Ovary (tissue), 7 donors: ENCODE measurements at regions not wholly inside any gene's neighbourhood (a gene's known extent, or its start where the extent isn't known, plus 50 kb on each side); places are given as distances from the start of the nearest gene placed in this dataset.

ENCODE experiments used
- DNase-seq, 5 donors: peaks; one replicate each; pipeline ENCODE4 v3.0.0-alpha.2; 2019 to 2020
- H3K27ac ChIP-seq, 2 donors: fragments of 200-600 bp; one replicate each; pipeline versions ENCODE4 v1.5.1 to v1.8.0; 2019 to 2022
- H3K27me3 ChIP-seq: fragments of 200-600 bp; one replicate; pipeline ENCODE4 v1.8.0; 2022
- H3K36me3 ChIP-seq: fragments of 200-600 bp; sonication (generic); one replicate; pipeline ENCODE4 v1.5.1; 2019
- H3K4me1 ChIP-seq: one replicate; pipeline ENCODE4 v1.8.1; 2013; ENCODE audit warnings: mild to moderate bottlenecking, moderate library complexity; ENCODE audit not compliant: insufficient read depth
- H3K4me3 ChIP-seq: fragments of 200-600 bp; sonication (generic); one replicate; pipeline ENCODE4 v1.5.1; 2017
- H3K9me3 ChIP-seq, 2 donors: fragments of 200-600 bp in 1 of 2; sonication (generic) in 1 of 2; one replicate each; pipeline versions ENCODE4 v1.5.1 to v1.8.1; 2013 to 2019; ENCODE audit warnings: mild to moderate bottlenecking in 1 of 2, moderate library complexity in 1 of 2
- EP300 ChIP-seq: sonication (generic); formaldehyde crosslinking; IDR thresholded peaks from one replicate; pipeline ENCODE4 v1.6.1; 2017; ENCODE audit warnings: antibody characterized with exemption
- POLR2A ChIP-seq: fragments of 450-650 bp; IDR thresholded peaks from one replicate; pipeline ENCODE4 v1.6.1; 2017; ENCODE audit warnings: antibody characterized with exemption, mild to moderate bottlenecking, moderate library complexity
- WGBS, 3 donors: extraction: QIAGEN DNeasy Blood & Tissue Kit in 1 of 3; methylation state at CpG; one replicate each; pipeline versions ENCODE4 v1.1.5 to v1.1.7; 2013 to 2017; 5-methylcytosine and 5-hydroxymethylcytosine counted together
- intact Hi-C, 4 donors: fragments of 100-400 bp; cut with DNase I; formaldehyde crosslinking; loops; one replicate each; pipeline versions ENCODE4 v1.11.0 to v1.15.1; 2022 to 2023
- TF ChIP-seq, protein P1 (sequence below), 3 donors: fragments of 450-650 bp in 2 of 3; fragments of 200-600 bp in 1 of 3; IDR thresholded peaks; one replicate each; pipeline versions ENCODE4 v1.5.1 to v1.8.0; 2016 to 2022; ENCODE audit warnings: antibody characterized with exemption in 3 of 3, mild to moderate bottlenecking in 1 of 3
- donor health status: DM: no; HTN: no; CAD: no; lungs with moderate emphysema.
- donor health status: DM: no; HTN: no; CAD: no.
- donor health status: Bipolar disorder and iron deficiency.
- donor health status: DM: no; HTN: no; CAD: no.
- donor health status: DM: yes; HTN: yes; CAD: no.

DNA sequence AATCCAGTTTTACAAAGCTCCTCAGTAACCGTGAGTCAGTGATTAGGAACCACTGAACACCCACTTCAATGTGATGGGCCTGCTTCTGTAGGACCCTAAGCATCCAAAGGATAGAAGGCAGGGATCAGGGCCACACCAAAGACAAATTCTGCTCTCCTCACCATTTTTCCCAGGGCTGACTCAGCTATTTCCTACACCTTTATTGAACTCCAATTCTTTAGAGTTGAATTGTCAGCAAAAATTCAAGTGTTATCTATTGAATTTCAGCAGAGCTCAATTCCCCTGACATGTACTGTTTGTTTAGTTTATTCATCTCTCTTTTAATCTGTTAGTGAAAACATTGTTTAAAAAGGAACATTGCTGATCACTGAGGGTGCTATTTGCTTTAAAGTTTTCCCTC lies 457.7 kb upstream of the TMPO start:
- intact Hi-C loops: no loop called here
- DNase-seq: no peak
- Histone ChIP-seq H3K36me3 (no peaks in the 10 kb centered on the region), H3K27me3 (no peaks in the 10 kb centered on the region), H3K9me3 (no peaks in the 10 kb centered on the region), H3K4me1 (no peaks in the 10 kb centered on the region), H3K27ac (no peak overlapping the region), H3K4me3 (no peak overlapping the region)
- 75 to 94% (median 89%) methylated on average over 1 of the region's 1 CpG for WGBS, 3 donors
- TF ChIP-seq, protein P1, sequence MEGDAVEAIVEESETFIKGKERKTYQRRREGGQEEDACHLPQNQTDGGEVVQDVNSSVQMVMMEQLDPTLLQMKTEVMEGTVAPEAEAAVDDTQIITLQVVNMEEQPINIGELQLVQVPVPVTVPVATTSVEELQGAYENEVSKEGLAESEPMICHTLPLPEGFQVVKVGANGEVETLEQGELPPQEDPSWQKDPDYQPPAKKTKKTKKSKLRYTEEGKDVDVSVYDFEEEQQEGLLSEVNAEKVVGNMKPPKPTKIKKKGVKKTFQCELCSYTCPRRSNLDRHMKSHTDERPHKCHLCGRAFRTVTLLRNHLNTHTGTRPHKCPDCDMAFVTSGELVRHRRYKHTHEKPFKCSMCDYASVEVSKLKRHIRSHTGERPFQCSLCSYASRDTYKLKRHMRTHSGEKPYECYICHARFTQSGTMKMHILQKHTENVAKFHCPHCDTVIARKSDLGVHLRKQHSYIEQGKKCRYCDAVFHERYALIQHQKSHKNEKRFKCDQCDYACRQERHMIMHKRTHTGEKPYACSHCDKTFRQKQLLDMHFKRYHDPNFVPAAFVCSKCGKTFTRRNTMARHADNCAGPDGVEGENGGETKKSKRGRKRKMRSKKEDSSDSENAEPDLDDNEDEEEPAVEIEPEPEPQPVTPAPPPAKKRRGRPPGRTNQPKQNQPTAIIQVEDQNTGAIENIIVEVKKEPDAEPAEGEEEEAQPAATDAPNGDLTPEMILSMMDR (IDR thresholded peaks at IDR 0.05): no peak
- no peak for TF ChIP-seq POLR2A
- no peak for TF ChIP-seq EP300

DNA sequence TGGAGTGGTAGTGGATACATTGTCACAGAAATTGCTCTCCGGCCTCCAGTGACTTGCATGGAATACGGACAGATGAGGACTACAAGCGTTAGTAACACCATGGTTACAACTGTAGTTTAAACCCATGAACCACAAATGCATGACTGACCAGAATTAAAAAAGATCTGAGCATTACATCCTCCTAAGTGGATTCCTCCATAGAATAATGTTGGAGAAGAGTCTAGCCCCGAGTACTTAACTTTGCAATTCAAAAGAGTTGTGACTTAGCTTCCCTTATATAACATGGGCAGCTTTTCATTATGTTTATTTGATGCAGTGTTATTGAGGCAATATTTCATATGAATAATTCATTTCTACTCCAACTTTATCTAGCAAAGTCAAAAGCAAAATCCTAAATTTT lies 457.2 kb upstream of the TMPO start:
- intact Hi-C loops: no loop called here
- no peak overlapping the region for H3K4me3 ChIP-seq
- WGBS, 3 donors: 82 to 91% (median 83%) methylated on average over 4 of the region's 4 CpGs

DNA sequence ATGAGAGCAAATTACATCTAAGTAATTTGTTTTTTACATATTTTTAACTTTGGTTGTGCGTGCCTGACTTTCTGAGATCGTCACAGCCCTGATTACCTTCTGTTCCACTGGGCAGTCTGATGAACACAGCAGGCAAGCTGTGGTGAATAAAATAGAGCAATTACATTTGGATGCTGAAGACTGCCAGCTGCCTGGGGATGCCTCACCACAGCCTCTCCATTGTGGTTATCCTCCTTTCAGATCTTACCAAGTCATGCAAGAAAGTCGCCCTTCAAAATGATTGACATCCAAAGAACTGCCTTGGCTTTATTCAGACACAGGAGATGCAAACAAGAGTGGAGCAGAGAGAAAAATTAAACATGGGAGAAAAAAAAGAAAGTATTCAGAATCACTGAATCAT lies 456.6 kb upstream of the TMPO start:
- Histone ChIP-seq H3K4me1 (no peaks in the 10 kb centered on the region), H3K4me3 (no peak overlapping the region), H3K27me3 (no peaks in the 10 kb centered on the region), H3K36me3 (no peaks in the 10 kb centered on the region), H3K27ac (no peak overlapping the region), H3K9me3 (no peaks in the 10 kb centered on the region)
- WGBS, 3 donors: 84 to 88% (median 86%) methylated on average over 3 of the region's 3 CpGs
- no peak for DNase-seq
- TF ChIP-seq EP300 (no peak), POLR2A (no peak)
- TF ChIP-seq, protein P1 (IDR thresholded peaks at IDR 0.05): no peak
- intact Hi-C loops: no loop called here

More for the DNA sequence above, 457.2 kb upstream of the TMPO start:
- Histone ChIP-seq H3K36me3 (no peaks in the 10 kb centered on the region), H3K27ac (no peak overlapping the region), H3K9me3 (no peaks in the 10 kb centered on the region), H3K27me3 (no peaks in the 10 kb centered on the region), H3K4me1 (no peaks in the 10 kb centered on the region)
- TF ChIP-seq, protein P1 (IDR thresholded peaks at IDR 0.05): no peak
- no peak for TF ChIP-seq POLR2A
- TF ChIP-seq EP300: no peak
- DNase-seq: no peak

DNA sequence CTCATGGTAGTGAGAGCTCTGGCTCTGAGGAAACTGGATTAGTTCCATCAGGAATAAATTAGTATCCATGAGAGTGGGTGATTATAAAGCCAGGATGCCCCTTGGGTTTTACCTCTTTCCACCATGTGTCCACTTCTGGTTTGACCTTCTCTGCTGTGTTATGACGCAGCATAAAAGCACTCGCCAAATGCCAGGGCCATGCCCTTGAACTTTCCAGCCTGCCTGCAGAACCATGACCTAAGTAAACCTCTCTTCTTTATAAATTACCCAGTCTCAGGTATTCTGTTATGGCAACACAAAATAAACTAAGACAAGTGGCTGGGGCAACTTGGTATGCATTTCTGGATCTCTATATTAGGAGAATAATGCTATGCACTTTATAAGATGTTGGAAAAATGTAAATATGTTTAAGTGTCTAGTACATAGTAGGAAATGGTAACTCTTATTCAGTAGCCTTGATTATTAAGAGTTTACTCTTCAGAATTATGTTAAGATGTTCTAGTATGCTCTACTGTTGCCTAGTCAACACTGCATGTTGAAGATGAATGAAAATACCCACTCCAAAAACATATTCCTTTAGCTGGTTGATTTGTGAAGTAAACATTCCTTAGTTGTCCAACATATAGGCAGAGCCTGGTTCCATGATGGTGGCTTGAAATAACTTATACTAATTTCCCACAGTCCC lies 455.6 kb upstream of the TMPO start:
- 10 to 34% (median 25%) methylated on average over 2 of the region's 2 CpGs for WGBS, 3 donors
- no peaks in the 10 kb centered on the region for H3K27me3 ChIP-seq
- no peaks in the 10 kb centered on the region for H3K4me1 ChIP-seq
- no peak overlapping the region for H3K4me3 ChIP-seq
- H3K9me3 ChIP-seq: no peaks in the 10 kb centered on the region
- TF ChIP-seq POLR2A (no peak), EP300 (no peak)
- TF ChIP-seq, protein P1 (IDR thresholded peaks at IDR 0.05): no peak
- no peak for DNase-seq
- no peaks in the 10 kb centered on the region for H3K36me3 ChIP-seq
- intact Hi-C loops: no loop called here
- no peak overlapping the region for H3K27ac ChIP-seq
